Brain microvascular endothelial cell (primary cell): ENCODE measurements at regions not wholly inside any gene's neighbourhood (a gene's known extent, or its start where the extent isn't known, plus 50 kb on each side); places are given as distances from the start of the nearest gene placed in this dataset.

Experiments
- DNase-seq: peaks from one replicate; pipeline ENCODE4 v3.0.0-alpha.2; 2020
- H3K27ac ChIP-seq: fragments of 250-450 bp; sonication (Bioruptor Pico); 2 replicates; pipeline ENCODE4 v1.5.1; 2020; ENCODE audit warnings: mild to moderate bottlenecking, moderate library complexity
- H3K27me3 ChIP-seq: fragments of 250-450 bp; sonication (Bioruptor Pico); replicated peaks from 2 replicates; pipeline ENCODE4 v1.5.1; 2020; ENCODE audit warnings: mild to moderate bottlenecking
- H3K36me3 ChIP-seq: fragments of 250-450 bp; sonication (Bioruptor Pico); replicated peaks from 2 replicates; pipeline ENCODE4 v1.5.1; 2020; ENCODE audit warnings: mild to moderate bottlenecking
- H3K4me3 ChIP-seq: 2 replicates; pipeline ENCODE4 v1.5.1; 2011; ENCODE audit warnings: low read depth, mild to moderate bottlenecking, control low read depth, low read length, moderate library complexity
- CTCF ChIP-seq: IDR thresholded peaks from 2 replicates; pipeline ENCODE4 v1.5.1; 2011; ENCODE audit warnings: low read depth, mild to moderate bottlenecking, moderate library complexity, low read length, control low read depth, inconsistent platforms; ENCODE audit errors: missing control alignments
- in situ Hi-C: cut with HindIII; loops from 2 replicates; pipeline ENCODE4 v1.10.0; 2017; ENCODE audit warnings: low sequenced_read_pairs, low pct_ligation_motif_present

- in situ Hi-C loops, result no loop called here
- TF ChIP-seq CTCF, result no peak
- DNase-seq, result no peak
- Histone ChIP-seq H3K27ac (no peak overlapping the region), H3K4me3 (no peak overlapping the region), H3K36me3 (no peaks in the 10 kb centered on the region), H3K27me3 (no peaks in the 10 kb centered on the region)
These were observed 349.8 kb upstream of the KLF4 start for GRCh38 chr9:107839371-107839770.

- DNase-seq, result no peak
- in situ Hi-C loops, result no loop called here
- H3K4me3 ChIP-seq, result no peak overlapping the region
- no peaks in the 10 kb centered on the region for H3K27me3 ChIP-seq
- no peak for TF ChIP-seq CTCF
- H3K36me3 ChIP-seq, result no peaks in the 10 kb centered on the region
- no peak overlapping the region for H3K27ac ChIP-seq
These were observed 349.2 kb upstream of the KLF4 start for GRCh38 chr9:107838766-107839165.

- Histone ChIP-seq H3K27me3 (no peaks in the 10 kb centered on the region), H3K27ac (no peak overlapping the region), H3K4me3 (no peak overlapping the region), H3K36me3 (no peaks in the 10 kb centered on the region)
- in situ Hi-C loops, result no loop called here
- no peak for TF ChIP-seq CTCF
- DNase-seq, result no peak
These were observed 346.7 kb upstream of the KLF4 start for GRCh38 chr9:107836300-107836699.

- no peak overlapping the region for H3K27ac ChIP-seq
- no peak overlapping the region for H3K4me3 ChIP-seq
- H3K36me3 ChIP-seq, result no peaks in the 10 kb centered on the region
- in situ Hi-C loops, result no loop called here
- no peak for TF ChIP-seq CTCF
- no peaks in the 10 kb centered on the region for H3K27me3 ChIP-seq
- no peak for DNase-seq
These were observed 343.7 kb upstream of the KLF4 start for GRCh38 chr9:107833295-107833694.

- no peak overlapping the region for H3K4me3 ChIP-seq
- in situ Hi-C loops, result no loop called here
- TF ChIP-seq CTCF, result no peak
- H3K27me3 ChIP-seq, result no peaks in the 10 kb centered on the region
- H3K36me3 ChIP-seq, result no peaks in the 10 kb centered on the region
- DNase-seq, result no peak
- no peak overlapping the region for H3K27ac ChIP-seq
These were observed 343.3 kb upstream of the KLF4 start for GRCh38 chr9:107832871-107833270.

GRCh38 chr9:107830479-107830878, 340.9 kb upstream of the KLF4 start:
- in situ Hi-C loops, result no loop called here
- no peak for TF ChIP-seq CTCF

More at GRCh38 chr9:107830479-107830878, 340.9 kb upstream of the KLF4 start:
- H3K4me3 ChIP-seq, result no peak overlapping the region
- H3K27me3 ChIP-seq, result no peaks in the 10 kb centered on the region
- no peak overlapping the region for H3K27ac ChIP-seq
- no peaks in the 10 kb centered on the region for H3K36me3 ChIP-seq
- no peak for DNase-seq
